Kidney (tissue), 13 donors: ENCODE measurements at regions not wholly inside any gene's neighbourhood (a gene's known extent, or its start where the extent isn't known, plus 50 kb on each side); places are given as distances from the start of the nearest gene placed in this dataset.
"Not testable (repeated sequence)": the region's sequence is repeated elsewhere in the genome, so short reads cannot be mapped to it uniquely, and the experiment has no call there.

Experiments
- DNase-seq, 5 donors: peaks; one replicate each; pipeline ENCODE4 v3.0.0-alpha.2; 2013 to 2020
- FAIRE-seq: peaks from 2 replicates; lab custom pipeline; 2012; peaks lifted over from hg19 to GRCh38; lab: Jason Lieb, UNC
- H3K27ac ChIP-seq, 2 donors: one replicate each; pipeline ENCODE4 v1.7.0; 2013; ENCODE audit warnings: low read depth in 2 of 2, low read length in 2 of 2, inconsistent platforms in 1 of 2
- H3K27me3 ChIP-seq: one replicate; pipeline ENCODE4 v1.7.1; 2013; ENCODE audit warnings: low read length, inconsistent platforms; ENCODE audit not compliant: control insufficient read depth, insufficient read depth
- H3K36me3 ChIP-seq, 3 donors: one replicate each; pipeline versions ENCODE4 v1.7.0 to v1.7.1; 2013; ENCODE audit warnings: low read length in 3 of 3, control low read depth in 1 of 3, inconsistent platforms in 1 of 3; ENCODE audit not compliant: insufficient read depth in 3 of 3, control insufficient read depth in 2 of 3
- H3K4me1 ChIP-seq, 3 donors: one replicate each; pipeline versions ENCODE4 v1.7.0 to v1.7.1; 2013; ENCODE audit warnings: low read length in 3 of 3, inconsistent platforms in 1 of 3, low read depth in 1 of 3; ENCODE audit not compliant: control insufficient read depth in 2 of 3, insufficient read depth in 2 of 3
- H3K4me3 ChIP-seq, 3 donors: one replicate each; pipeline versions ENCODE4 v1.7.0 to v1.8.1; 2013; ENCODE audit warnings: low read length in 3 of 3, control low read depth in 1 of 3, inconsistent platforms in 1 of 3
- H3K9ac ChIP-seq, 3 donors: one replicate each; pipeline versions ENCODE4 v1.7.0 to v1.7.1; 2013; ENCODE audit warnings: low read length in 3 of 3, control low read depth in 1 of 3, inconsistent platforms in 1 of 3
- H3K9me3 ChIP-seq, 3 donors: one replicate each; pipeline versions ENCODE4 v1.7.0 to v1.7.1; 2013; ENCODE audit warnings: low read length in 3 of 3, control low read depth in 1 of 3, inconsistent platforms in 1 of 3; ENCODE audit not compliant: control insufficient read depth in 2 of 3, insufficient read depth in 1 of 3
- intact Hi-C: fragments of 100-400 bp; cut with DNase I; formaldehyde crosslinking; loops from one replicate; pipeline ENCODE4 v1.11.1; 2022
- TF ChIP-seq, protein P1 (sequence below): IDR thresholded peaks from 3 replicates; pipeline ENCODE4 v1.5.1; 2012; ENCODE audit warnings: mild to moderate bottlenecking, moderate library complexity, borderline replicate concordance; ENCODE audit not compliant: insufficient read depth; ENCODE audit errors: extremely low read depth
- donor health status: control.
- donor health status: control.
- donor health status: control.
- donor health status: control.
- donor health status: control.
- donor health status: DM: yes; HTN: yes; CAD: no.
- donor health status: Normal renal cell carcinoma (clear cell type).

DNA sequence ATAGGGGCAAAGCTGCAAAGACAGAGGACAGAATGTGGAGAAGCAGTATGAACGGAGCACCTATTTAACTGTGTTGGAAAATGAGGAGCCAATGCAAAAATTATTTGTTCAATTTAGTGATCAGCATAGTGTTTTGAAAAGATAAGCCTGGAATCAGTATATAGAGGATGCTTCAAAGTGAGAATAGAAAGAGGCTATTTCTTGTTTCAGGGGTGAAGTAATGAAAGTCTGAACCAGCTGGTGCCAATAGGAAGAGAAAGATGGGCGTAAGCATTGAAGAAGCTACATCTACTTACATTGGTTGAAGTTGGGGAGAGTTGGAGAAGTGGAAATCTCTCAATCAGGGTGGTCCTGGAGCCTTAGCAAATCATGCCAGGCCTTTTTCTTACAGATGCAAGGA is 77.3 kb upstream of the SLC38A4 start:
- H3K9me3 ChIP-seq, result no peaks in the 10 kb centered on the region
- DNase-seq, result no peak
- H3K9ac ChIP-seq, result no peak overlapping the region
- no peak overlapping the region for H3K27ac ChIP-seq
- no peak for FAIRE-seq
- intact Hi-C loops, result no loop called here
- H3K4me3 ChIP-seq, result no peak overlapping the region
- no peaks in the 10 kb centered on the region for H3K36me3 ChIP-seq
- TF ChIP-seq, protein P1, sequence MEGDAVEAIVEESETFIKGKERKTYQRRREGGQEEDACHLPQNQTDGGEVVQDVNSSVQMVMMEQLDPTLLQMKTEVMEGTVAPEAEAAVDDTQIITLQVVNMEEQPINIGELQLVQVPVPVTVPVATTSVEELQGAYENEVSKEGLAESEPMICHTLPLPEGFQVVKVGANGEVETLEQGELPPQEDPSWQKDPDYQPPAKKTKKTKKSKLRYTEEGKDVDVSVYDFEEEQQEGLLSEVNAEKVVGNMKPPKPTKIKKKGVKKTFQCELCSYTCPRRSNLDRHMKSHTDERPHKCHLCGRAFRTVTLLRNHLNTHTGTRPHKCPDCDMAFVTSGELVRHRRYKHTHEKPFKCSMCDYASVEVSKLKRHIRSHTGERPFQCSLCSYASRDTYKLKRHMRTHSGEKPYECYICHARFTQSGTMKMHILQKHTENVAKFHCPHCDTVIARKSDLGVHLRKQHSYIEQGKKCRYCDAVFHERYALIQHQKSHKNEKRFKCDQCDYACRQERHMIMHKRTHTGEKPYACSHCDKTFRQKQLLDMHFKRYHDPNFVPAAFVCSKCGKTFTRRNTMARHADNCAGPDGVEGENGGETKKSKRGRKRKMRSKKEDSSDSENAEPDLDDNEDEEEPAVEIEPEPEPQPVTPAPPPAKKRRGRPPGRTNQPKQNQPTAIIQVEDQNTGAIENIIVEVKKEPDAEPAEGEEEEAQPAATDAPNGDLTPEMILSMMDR, result no peak
- no peaks in the 10 kb centered on the region for H3K27me3 ChIP-seq
- no peaks in the 10 kb centered on the region for H3K4me1 ChIP-seq

DNA sequence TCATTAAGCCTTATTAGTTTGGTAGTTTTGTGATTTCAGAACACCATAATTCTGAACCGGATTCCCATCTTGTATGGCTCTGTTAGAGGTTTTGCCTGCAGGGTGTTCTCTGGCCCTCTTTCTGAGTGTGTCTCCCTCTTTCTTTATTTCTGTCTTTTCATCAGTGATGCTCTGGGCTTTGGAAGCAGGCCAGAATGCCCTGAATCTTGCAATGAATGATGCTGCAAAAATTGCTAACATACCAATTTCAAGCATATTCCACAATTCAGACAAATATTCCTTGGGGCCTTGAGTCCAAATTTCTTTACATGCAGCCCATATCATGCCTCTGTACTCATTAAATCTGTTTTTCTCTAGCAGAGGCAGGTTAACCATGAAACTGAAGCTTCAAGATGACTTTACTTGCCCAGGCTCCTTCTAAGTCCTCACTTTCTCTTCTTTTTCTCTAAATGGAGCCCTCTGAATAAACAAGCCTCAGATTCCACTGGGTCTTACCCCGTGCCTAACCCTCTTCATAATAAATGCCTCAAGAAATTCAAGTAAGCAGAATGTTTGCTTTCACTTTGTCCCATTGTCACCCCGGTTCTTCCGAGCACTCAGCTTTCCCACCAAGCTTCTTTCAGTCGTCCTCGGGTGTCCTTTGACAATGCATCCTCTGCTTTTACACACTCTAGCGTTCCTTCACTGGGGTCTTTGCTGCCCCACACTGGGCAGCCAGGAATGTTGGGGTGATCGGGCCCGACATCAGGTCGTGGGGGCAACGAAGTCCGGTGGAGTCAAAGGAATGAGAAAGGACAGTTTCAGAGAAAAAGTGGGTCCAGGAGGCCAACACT is 78.8 kb upstream of the SLC38A4 start:
- Histone ChIP-seq H3K4me1 (no peaks in the 10 kb centered on the region), H3K9ac (no peak overlapping the region), H3K27ac (no peak overlapping the region), H3K36me3 (no peaks in the 10 kb centered on the region), H3K4me3 (no peak overlapping the region), H3K9me3 (no peaks in the 10 kb centered on the region), H3K27me3 (no peaks in the 10 kb centered on the region)
- intact Hi-C loops, result no loop called here
- DNase-seq, result no peak
- FAIRE-seq, result no peak
- TF ChIP-seq, protein P1, result no peak

DNA sequence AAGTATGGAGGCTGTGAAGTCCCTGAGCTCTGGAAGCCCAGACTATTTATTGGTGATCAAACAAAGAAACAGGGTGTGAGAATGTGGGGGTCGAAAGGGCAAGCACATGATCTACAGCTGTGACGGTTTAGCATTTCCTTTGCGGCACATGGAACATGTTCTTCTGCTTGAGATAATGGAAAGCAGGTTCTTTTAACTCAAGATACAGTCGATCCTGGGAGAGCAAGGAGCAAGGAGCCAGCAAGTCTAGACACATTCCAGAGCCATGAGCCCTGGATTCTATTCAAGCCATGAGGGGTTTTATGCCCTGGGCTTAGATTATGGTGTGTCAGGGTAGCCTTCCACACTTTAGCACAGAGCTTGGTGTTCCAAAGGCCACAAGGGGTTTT is 79.4 kb upstream of the SLC38A4 start:
- H3K27ac ChIP-seq, H3K27me3 ChIP-seq, H3K9ac ChIP-seq, H3K36me3 ChIP-seq, FAIRE-seq, intact Hi-C loops, H3K4me1 ChIP-seq, DNase-seq, H3K9me3 ChIP-seq, H3K4me3 ChIP-seq: not testable (repeated sequence)

DNA sequence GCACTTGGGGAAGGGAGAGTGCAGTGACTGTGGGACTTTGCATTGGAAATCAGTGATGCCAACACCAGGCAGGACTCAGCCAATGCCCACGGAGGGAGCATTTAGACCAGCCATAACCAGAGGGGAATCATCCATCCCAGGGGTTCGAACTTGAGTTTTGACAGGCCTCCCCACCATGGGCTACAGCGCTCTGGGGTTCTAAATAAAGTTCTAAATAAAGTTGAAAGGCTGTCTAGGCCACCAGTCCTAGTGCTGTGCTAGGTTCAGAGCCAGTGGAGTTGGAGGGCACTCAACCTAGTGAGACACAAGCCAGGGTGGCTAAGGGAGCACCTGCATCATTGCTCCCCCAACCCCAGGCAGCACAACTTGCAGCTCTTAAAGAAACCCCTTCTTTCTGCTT is 82.0 kb upstream of the SLC38A4 start:
- Histone ChIP-seq H3K27me3 (no peaks in the 10 kb centered on the region), H3K4me1 (no peaks in the 10 kb centered on the region), H3K36me3 (no peaks in the 10 kb centered on the region), H3K9ac (no peak overlapping the region), H3K9me3 (no peaks in the 10 kb centered on the region), H3K27ac (no peak overlapping the region), H3K4me3 (no peak overlapping the region)
- FAIRE-seq, result no peak
- intact Hi-C loops, result no loop called here
- TF ChIP-seq, protein P1, result no peak
- DNase-seq, result no peak
